ENCODE measurements at regions not wholly inside any gene's neighbourhood (a gene's known extent, or its start where the extent isn't known, plus 50 kb on each side); places are given as distances from the start of the nearest gene placed in this dataset.

GRCh38 chr12:114986849-114987248, 302.9 kb upstream of the TBX3 start:
- TF ChIP-seq EP300 (IDR thresholded peaks at IDR 0.05; ENCODE audit: low read depth) (no peak), CTCF (IDR thresholded peaks at IDR 0.05) (no peak), POLR2A (IDR thresholded peaks at IDR 0.05) (no peak), POLR2AphosphoS5 (IDR thresholded peaks at IDR 0.05) (no peak)
